HG02970 (cell line): ENCODE measurements at regions not wholly inside any gene's neighbourhood (a gene's known extent, or its start where the extent isn't known, plus 50 kb on each side); places are given as distances from the start of the nearest gene placed in this dataset.
"Not testable (repeated sequence)": the region's sequence is repeated elsewhere in the genome, so short reads cannot be mapped to it uniquely, and the experiment has no call there.

Experiments used
- ATAC-seq: cut with Tn5 transposase; IDR thresholded peaks from one replicate; pipeline ENCODE4 v1.9.1; 2021; ENCODE audit warnings: mild to moderate bottlenecking, moderate library complexity, moderate number of reproducible peaks; ENCODE audit not compliant: unreplicated experiment, low FRiP score

DNA sequence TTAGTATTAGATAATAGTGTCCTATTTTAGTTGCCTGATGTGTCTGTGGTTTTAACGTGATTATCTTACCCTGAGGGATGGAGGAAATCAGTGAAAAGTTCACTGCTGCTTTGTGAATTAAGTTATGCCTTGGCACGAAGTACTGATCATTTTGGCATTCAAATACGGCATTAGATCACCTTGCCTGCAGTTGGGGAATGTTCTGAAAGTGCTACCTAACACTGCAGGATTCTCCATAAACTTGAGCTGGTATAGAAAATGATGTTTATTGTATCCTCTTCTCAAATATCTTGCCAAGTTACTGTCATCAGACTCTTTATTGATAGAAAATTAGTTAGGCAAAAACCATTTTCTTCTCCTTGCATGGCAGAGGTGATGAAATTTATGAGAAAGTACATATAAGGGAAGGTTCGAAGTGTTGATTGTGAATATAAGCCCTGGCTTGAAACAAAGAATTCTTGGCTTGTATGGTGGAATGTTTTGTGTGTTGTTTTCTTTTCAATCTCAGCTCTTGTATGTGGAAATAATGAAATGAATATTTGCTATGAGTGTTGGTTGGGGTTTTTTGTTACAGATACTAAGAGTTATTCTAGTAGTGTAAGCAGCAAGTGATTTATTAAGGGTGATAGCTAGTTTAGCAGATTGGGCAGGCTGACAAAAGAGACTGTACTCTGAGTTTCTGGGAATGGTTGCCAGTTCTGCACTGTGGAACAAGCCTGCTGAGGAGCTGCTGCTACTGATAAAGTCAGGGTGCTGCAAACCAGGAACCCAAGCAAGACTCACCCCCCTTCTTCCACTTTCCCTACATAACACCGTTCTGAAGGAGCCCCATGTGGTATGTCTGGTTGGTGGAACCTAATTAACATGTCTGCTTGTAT lies 448.3 kb downstream of the PCNX1 start:
- no peak for ATAC-seq

DNA sequence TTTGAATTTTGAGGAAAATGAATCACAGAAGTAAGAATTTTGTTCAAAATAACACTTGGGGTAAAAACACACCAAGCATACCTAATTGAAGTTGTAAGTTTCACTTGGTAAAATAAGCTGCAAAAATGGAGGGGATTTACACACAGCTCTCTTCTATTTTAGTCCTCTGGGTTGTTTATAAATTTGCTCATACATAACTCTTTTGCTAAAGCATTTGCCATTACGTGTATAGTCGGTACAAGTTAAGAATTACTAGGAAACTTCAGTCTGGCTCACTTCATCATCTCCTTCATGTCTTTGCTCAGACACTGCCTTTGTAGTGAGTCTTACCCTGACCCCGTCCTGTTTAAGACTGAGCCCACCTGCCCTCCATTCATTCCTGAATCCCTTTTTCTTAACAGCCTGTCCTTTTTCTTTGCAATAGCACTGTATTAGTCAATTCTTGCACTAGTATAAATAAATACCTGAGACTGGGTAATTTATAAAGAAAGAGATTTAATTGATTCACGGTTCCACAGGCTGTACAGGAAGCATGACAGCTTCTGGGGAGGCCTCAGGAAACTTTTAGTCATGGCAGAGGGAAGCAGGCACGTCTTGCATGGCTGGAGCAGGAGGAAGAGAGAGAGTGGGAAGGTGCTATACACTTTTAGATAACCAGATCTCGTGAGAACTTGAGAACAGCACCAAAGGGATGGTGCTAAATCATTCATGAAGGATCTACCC lies 451.1 kb downstream of the PCNX1 start:
- ATAC-seq = no peak

DNA sequence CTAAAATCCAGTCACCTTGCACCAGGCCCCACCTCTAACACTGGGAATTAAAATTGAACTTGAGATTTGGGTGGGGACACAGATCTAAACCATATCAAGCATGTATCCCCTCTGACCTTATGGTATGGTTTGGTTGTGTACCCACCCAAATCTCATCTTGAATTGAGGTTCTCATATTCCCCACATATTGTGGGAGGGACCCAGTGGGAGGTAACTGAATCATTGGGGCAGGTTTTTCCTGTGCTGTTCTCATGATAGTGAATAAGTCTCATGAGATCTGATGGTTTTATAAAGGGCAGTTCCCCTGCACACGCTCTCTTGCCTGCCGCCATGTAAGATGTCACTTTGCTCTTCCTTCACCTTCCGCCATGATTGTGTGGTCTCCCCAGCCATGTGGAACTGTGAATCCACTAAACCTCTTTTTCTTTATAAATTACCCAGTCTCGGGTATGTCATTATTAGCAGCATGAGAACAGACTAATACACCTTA lies 451.7 kb downstream of the PCNX1 start:
- ATAC-seq = not testable (repeated sequence)

DNA sequence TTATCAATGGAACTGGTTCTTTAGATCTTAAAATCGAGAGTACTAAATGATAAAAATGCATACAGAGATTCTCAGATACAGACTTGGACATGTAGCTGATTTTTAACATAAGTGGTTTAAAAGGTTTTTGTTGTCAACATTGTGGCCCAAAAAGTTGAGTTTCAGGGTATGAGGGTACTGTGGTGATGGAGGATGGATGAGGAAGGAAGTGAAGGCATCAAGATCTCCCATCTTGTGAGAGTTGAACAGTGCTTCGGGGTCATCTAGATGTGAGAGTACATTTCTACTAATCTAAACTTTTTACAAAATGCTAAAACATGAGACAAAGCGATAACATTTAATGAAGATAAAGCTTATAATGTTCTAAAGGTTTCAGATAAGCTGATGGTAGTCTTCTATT lies 452.6 kb downstream of the PCNX1 start:
- ATAC-seq = no peak

DNA sequence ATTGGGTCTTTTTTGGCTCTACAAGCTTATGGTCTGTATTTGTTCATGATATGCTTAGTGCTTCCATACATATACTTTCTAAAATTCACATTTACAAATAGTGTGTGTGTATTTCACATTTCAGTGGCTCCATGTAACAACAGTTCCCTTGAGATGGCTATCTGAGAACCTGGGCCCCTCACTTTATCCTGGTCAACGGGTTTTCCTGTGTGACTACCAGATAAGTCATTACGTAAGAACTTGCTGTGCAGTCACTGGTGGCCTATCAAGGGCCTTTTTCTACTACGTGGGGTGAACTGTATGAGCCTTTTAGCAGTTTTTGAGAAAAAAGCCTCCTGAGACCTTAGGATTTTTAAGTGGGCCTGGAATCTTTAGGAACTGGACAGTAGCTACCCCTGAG lies 454.1 kb downstream of the PCNX1 start:
- no peak for ATAC-seq

DNA sequence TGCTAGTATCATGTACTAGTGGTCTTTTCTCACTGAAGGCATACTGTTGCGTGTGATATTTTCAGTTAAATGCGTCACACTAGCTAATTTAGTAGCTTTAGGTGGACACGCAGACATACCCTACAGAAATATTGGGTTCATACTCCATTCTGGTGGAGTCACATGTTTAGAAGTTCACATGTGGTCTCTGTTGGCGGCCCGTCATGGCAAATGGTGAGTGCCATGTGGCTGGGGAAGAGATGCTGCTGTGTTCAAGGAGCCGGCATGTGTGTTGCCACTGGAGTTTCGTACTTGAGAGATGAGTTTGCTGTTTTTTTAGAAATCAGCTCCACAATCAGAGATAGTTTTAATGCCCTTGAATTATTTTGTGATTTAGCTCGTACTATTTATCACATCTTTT lies 454.6 kb downstream of the PCNX1 start:
- ATAC-seq = no peak

DNA sequence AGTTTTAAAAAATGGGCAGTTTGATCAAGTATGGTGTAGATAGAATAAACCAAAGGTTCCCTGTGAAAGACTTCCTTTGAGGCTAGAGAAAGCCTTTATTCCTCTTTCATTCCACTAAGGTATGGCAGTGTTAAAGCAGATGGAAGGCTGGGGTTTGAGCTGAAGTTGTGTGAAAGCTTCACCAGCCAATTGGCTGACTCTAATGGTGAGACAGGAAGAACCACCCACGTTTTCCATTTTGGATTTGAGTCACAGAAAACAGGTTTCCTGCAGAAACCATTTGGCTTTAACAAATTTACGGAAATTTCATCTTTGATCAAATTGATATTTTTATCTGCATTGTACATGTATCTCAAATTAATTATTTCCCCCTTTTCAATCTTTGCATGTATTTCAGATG lies 455.0 kb downstream of the PCNX1 start:
- ATAC-seq = no peak

DNA sequence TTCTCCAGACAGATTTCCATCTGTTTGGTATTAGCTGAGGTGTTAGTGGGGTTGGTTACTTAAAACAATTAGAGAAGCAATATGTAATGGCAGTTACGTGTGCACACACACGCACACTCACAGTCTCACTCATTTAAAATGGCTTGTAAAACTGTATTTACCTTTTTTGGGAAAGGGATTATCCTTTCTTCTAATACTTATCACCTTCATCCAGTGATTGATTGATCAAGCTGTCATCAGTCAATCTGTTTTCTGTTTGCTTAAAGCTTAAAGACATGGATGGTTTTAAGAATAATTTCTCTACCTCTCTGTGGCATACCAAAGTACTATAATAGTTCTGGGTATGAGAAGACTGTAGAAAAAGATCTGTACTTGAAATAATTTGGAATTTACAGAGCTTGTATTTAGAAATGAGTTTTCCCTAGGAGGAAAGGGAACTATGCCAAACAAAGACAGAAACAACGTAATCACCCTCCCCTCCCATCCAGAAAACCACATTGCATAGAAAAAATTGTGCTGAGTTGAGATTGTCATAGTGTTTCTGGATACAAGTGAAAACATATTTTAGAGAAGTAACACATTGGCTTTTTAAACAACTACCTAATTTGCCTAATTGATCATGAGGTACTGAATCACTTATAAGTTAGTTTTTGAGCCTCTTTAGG lies 455.8 kb downstream of the PCNX1 start:
- no peak for ATAC-seq

DNA sequence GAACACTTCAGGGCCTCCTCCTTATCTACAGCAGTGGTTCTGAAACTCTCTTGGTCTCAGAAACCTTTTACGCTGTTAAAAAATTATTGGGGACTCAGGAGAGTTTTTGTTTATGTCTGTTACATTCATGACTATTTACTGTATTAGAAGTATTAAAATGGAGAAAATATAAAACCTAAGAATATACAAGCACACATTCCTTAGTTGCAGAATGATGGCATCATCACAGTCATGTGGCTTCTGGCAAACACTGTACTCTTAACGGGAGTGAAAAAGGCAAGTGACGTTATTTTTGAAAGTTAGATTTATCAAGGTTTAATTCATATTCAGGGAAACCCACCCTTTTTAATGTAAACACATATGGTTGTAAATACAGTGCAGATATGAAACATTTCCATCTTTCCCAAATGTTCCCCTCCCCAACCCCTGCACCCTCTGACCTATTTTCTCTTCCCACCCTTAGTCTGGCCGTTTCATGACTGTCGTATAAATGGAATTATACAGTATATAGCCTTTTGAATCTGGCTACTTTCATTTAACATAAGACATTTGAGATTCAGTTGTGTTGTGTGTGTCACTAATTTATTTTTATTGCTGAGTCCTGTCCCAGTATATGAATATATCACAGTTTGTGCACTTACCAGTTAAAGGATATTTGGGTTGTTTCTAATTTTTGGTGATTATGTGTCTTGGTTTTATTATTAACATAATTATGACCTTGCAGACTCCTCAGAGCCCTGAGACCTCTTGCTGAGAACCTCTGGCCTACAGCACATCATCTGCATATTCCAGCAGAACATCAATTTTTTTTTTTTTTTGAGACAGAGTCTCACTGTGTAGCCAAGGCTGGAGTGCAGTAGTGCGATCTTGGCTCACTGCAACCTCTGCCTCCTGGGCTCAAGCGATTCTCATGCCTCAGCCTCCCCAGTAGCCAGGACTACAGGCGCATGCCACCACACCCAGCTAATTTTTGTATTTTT lies 457.0 kb downstream of the PCNX1 start:
- ATAC-seq = no peak

DNA sequence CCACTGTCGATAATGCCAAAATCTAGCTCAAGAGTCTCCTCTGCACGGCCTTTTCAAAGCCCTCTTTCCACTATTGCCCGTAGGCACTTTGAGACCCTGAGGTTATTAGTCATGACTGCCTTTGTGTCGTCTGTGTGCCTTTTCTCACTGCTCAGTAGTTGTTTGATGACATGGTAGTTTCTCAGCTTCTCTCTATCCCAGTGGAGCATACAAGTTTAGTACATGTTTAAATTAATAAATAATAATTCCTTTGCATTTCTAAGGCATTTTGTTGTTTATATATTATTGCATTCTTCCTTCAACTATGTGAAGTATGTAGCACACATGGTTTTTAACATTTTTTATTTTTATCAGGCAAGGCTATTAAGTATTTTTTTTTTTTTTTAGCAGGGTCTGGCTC lies 458.1 kb downstream of the PCNX1 start:
- no peak for ATAC-seq

DNA sequence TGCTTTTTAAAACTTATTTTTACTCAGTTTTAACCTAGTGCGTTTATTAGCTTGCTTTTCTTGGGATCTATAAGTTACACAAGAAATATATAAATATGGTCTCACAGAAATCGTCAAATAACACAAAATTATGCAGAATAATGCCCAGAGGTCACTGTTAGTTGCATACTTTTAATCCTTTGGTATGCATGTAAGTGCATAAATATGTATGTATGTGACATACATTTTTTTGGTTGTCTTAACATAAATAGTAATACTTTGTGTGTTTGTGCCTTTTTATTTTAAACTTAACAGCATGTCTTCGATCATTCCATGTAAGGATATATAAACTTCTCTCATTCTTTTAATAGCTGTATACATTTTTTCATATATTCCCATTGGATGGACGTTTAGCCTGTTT lies 459.6 kb downstream of the PCNX1 start:
- no peak for ATAC-seq

DNA sequence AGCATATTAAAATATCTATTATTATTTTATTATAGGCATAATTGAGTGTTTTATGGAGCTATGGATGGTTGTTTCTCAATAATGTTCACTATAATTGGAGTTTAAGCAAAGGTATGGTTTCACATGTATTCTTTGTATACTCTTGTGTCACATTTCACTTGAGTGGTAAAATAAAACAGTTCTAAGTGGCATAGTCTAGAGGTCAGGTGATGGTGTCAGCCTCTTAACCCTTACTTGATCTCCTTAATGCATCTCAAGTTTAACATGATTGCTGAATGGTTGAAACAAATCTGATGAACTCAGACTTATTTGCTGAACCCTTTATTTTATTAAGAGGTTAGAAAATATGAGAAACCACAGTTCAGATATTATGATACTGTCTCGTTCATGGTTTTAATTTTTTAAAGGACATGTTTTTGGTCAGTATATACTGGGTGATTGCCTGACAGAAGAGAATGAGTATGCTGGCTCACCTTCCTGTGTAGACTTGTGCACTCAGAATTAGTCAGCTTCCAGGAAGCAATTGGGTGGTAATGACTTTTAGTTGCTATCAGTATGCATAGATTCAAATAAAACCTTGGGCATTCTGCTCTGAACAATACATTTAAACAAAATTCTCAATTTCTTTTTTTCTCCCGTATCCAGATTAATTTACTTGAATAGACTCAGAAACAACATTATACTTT lies 464.6 kb downstream of the PCNX1 start:
- no peak for ATAC-seq

DNA sequence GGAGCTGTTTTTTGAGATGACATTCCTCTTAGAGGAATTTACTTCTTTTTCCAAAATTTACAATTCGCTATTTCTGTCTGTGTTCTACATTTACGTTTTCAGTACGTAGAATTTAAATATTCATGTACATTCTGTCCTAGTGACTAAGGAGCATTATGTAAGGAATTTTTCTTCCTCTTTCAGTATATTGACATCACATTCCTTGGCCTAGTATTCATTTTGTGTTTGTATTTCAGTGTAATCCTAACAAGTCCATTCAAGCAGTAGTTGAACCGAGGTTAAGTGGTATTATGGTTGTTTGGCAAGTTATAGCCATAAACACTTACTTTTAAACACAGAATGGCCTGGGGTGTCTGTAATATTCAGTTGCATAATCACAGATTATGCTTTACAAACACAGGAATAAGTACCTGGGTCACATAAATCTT lies 465.2 kb downstream of the PCNX1 start:
- no peak for ATAC-seq

DNA sequence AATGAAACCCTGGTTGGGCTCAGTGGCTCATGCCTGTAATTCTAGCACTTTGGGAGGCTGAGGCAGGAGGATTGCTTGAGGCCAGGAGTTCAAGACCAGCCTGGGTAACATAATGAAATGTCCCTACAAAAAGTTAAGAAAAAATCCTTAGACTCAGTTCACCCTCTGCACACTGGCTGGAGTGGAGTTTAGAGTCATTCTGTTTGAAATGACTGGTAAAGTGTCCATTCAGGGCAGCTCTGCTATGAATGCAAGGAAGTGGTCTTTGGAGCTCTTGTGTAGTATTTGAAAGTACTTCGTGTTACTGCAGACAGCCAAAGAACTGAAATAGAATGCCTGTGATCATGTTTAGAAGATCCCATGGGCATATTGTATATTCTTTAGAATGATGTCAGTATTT lies 466.5 kb downstream of the PCNX1 start:
- ATAC-seq = no peak

DNA sequence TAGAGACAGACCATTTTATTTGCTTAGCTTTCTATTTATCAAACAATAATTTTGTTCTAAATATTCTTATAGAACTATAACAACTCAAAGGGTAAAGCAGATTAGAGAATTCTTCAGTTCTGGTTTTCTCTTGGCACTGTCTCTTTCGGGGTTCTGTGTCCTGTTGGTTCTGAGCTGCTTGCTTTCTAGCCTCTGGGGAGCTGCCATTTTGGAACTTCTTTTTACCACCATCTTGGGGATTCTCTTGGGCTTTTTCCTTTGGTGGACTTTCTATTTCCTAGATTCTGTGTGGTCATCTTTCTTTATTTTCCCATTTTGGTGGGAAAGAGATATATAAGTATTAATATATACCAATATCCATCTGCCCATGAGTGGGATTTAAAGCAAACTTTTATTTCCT lies 467.7 kb downstream of the PCNX1 start:
- no peak for ATAC-seq

DNA sequence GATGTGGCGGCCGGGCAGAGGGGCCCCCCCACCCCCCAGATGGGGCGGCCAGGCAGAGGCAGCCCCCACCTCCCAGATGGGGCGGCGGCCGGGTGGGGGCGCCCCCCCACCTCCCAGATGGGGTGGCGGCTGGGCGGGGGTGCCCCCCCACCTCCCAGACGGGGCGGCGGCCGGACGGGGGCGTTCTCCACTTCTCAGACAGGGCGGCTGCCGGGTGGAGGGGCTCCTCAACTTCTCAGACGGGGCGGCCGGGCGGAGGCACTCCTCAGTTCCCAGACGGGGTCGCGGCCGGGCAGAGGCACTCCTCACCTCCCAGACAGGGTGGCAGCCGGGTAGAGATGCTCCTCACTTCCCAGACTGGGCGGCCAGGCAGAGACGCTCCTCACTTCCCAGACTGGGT lies 469.8 kb downstream of the PCNX1 start:
- no peak for ATAC-seq

DNA sequence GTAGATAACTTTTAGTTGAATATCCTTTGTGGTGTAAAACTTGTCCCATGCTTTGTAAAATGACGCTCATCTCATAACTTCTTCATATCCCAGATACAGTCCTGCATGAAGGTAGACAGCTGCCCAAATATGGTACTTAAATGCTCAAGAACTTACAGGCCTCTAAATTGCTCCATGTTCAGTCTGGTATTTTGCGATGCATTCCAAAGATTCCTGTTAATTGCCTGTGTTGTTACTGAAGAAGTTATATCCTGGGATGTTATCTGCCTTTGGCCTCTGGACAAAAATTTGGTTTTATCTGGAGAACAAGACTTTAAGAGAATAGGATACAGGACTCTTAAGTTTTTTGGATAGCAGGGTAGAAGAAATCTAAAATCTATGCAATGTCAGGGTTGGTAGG lies 473.0 kb downstream of the PCNX1 start:
- no peak for ATAC-seq

DNA sequence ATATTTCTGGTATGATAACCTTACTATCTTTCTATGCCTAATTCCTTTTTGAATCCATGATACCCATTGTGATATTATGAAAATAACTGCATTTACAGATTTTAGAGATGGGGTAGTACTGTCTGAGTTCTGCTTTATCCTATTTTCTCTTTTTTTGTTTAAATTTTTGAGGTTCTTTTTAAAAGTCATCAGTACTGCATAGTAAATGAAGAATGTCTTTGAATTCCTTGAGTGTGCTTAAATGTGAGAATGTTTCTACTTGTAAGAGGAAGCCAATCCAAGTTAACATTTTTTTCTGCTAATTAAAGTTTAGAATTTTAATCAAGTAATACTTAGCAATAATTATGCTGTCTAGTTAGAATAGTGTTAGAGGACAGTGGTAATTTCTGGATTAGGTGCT lies 474.6 kb downstream of the PCNX1 start:
- ATAC-seq = no peak

DNA sequence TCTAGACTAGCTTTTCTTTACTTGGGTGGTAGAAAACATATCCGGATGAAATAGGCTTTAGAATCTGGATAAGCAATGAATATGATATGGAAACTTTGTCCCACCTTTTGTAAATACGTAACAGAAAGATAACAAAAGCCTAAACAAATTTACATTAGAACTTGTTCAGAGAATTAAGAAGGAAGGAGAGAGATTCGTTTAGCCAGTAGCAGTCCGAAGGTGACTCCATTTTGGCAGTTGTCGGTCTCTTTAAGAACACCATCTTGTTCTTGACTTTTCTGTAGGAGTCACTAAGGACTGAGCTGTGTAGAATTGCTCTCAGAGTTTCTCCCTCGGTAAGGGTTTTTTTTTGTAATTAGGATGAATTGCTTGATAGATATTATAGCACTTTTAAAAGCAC lies 475.1 kb downstream of the PCNX1 start:
- no peak for ATAC-seq

DNA sequence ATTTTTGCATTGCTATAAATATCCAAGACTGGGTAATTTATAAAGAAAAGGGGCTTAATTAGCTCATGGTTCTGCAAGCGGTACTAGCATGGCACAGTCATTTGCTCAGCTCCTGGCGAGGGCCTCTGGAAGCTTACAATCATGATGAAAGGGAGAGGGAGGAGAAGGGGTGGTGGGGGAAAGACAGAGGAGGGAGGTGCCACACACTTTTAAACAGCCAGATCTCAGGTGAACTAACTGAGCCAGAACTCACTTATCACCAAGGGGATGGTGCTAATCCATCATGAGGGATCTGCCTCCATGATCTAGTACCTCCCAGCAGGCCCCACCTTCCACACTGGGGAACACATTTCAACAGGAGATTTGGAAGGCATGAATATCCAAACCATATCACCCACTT lies 476.3 kb downstream of the PCNX1 start:
- no peak for ATAC-seq
